Activated CD4-positive, alpha-beta T cell treated with anti-CD3 and anti-CD28 coated beads for 48 hours (primary cell): ENCODE measurements at regions not wholly inside any gene's neighbourhood (a gene's known extent, or its start where the extent isn't known, plus 50 kb on each side); places are given as distances from the start of the nearest gene placed in this dataset.

Experiments used
- DNase-seq: peaks from one replicate; pipeline ENCODE4 v3.0.0-alpha.2; 2020

DNA sequence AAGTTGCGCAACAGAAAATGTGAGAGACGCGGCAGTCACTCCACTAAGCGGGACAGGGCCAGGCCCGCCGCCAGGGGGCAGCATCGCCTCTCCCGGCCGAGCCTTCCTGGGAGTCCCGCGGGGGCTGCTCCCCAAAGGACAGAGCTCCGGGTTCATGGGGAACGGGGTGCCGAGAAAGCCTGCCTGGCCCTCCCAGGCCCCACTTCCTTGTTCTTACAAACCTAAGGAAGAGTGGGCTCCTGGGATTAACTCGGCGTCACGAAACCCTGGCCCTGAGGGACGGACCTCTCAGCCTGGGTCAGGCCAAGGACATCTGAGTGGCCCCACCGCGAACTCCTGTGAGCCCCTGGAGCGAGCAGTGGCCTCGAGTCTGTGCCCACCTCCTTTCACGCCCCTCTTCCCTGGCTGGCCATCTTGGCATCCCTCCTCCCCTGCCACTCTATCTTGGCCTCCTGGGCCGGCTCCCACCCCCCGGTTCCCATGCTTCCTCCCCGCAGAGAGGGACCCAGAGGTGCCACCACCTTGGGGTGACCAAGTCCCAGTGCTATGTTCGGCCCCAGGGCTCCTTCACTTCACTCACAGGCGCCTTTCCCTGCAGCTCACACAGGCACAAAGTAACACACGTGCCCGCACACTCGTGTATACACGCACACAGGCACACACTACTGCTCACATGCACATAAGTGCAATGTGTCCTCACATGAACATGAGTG lies 99.9 kb upstream of the FGF3 start:
- peak; percentile 85 for DNase-seq

DNA sequence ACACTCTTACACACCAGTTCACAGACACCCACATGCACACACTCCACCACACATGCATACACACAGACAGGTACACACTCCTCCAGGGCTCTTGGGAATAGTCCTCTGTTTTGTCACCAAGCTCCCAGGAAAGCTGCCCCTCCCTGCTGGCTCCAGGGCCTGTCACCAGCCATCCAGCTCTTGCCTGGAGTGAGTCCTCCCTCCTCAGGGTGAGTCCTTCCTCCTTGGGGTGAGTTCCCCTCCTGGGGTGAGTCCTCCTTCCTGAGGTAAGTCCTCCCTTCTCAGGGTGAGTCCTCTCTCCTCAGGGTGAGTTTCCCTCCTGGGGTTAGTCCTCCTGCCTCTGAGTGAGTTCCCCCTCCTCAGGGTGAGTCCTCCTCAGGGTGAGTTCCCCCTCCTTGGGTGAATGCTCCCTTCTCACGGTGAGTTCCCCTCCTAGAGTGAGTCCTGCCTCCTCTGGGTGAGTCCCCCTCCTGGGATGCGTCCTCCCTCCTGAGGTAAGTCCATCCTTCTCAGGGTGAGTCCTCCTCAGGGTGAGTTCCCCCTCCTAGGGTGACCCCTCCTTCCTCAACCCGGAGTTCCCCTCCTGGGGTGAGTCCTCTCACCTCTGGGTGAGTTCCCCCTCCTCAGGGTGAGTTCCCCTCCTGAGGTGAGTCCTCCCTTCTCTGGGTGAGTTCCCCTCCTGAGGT lies 100.6 kb upstream of the FGF3 start:
- no peak for DNase-seq

GRCh38 chr11:69920345-69921127 lies 101.3 kb upstream of the FGF3 start:
- no peak for DNase-seq

DNA sequence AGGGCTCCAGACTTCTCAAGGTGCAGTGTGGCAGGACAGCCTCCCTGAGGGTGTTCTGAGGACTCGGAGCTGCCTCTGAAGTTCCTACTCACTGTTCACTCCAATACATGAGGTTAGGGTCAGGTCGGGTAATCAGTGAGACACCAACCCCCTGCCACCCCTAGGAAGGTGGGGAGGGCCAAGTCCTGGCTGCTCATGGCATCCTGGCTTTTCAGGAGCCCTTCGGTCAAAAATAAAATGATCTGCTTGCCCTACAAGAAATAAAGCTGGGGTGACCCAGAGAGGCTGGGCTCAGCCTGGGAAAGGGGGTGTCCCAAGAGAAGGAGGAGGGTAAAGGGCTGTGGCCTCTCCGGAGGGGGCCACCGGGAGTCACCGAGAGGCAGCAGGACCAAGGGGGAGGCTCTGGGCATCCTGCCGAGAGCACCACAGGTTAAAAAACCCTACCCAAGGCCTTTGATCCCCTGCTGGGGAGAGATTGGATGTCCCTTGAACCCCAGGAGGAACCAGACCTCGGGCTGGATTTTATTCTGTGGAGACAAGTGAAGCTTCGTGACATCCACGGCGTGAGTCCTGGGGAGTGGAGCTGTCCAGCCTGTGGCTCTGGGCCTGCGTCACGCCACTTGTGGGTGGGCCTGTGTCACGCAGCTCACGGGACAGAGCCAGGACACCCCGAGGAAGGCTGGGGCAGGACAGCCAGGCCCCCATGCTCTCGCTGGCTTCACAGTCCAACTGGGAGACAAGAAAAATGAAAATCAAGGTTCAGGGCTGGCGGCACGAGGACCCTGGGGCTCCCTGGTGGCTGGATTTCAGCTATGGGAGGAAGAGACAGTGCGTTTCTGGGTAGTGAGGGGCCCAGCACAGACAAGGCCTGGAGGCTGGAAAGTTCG lies 102.2 kb upstream of the FGF3 start:
- no peak for DNase-seq

GRCh38 chr11:69922015-69922595 lies 102.9 kb upstream of the FGF3 start:
- DNase-seq = no peak

GRCh38 chr11:69922596-69923111 lies 103.4 kb upstream of the FGF3 start:
- no peak for DNase-seq

- no peak for DNase-seq
These were observed 104.0 kb upstream of the FGF3 start for GRCh38 chr11:69923196-69923595.

DNA sequence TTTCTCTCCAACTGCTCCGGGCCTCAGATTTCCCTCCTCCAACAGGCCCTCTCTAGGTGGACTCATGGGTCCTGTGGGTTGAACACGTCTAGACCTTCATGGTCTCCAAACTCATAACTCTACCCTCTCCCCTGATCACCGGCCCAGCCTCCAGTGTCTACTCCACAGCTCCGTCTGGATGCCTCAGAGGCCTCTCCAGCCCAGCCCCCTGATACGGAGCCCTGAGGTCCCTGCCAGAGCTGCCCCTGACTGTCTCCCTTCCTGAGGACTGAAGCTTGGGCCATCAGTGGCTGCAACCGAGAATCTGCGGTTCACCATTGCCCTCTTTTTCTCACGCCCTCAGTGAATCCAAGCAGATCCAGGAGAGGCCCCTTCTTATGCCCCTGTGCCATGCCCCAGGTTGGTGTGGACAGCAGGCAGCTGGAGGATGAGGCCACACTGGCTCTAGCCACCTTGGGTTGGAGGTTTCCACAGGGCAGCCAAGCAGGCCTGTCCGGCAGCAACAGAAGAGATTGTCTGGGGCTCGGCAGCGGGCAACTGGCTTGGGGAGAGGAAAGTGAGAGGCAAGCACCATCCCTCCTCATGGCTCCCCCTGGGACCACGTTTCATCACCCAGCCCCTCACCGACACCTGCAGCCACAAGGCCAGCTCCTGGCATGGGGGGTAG lies 104.6 kb upstream of the FGF3 start:
- DNase-seq = no peak

- DNase-seq = no peak
These were observed 105.3 kb upstream of the FGF3 start for GRCh38 chr11:69924308-69925161.

- DNase-seq = no peak
These were observed 106.4 kb upstream of the FGF3 start for GRCh38 chr11:69925366-69926196.

GRCh38 chr11:69926376-69927050 lies 107.3 kb upstream of the FGF3 start:
- no peak for DNase-seq

DNA sequence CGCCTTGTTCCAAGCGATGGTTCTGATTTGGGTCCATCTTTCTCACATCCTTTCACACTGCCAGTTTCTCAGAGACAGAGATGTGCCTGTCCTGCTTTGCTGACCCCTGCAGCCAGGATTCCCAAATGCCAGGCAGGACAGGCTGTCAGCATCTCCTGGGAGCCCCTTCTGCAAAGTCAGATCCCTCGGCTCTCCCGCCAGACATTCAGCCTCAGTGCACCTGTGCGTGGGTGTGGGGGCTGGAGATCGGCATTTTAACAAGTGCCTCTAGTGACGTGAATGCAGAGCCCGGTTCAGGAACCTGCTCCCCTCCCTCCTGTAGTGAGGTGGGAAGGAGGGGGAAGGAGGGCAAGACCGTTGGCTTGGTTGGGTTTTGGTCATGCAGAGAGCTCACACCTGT lies 108.9 kb upstream of the FGF3 start:
- no peak for DNase-seq

DNA sequence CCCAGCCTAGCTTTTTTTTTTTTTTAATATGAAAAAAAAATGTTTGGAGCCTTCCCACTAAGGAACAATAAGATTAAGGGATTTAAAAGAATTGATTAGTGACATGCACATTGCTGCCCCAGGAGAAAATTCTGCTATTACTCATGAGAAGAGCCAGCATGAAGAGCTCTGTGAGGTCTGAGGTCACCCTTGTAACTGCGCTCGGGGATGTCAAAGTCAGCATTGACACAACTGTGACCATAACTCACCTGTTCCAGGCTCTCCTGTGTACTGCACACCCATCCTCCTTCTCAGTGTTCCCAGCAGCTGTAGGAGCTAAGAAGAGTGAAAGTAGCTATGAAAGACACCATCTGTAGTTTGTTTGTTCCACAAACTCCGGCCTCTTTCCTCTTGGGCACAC lies 109.8 kb upstream of the FGF3 start:
- DNase-seq = no peak

DNA sequence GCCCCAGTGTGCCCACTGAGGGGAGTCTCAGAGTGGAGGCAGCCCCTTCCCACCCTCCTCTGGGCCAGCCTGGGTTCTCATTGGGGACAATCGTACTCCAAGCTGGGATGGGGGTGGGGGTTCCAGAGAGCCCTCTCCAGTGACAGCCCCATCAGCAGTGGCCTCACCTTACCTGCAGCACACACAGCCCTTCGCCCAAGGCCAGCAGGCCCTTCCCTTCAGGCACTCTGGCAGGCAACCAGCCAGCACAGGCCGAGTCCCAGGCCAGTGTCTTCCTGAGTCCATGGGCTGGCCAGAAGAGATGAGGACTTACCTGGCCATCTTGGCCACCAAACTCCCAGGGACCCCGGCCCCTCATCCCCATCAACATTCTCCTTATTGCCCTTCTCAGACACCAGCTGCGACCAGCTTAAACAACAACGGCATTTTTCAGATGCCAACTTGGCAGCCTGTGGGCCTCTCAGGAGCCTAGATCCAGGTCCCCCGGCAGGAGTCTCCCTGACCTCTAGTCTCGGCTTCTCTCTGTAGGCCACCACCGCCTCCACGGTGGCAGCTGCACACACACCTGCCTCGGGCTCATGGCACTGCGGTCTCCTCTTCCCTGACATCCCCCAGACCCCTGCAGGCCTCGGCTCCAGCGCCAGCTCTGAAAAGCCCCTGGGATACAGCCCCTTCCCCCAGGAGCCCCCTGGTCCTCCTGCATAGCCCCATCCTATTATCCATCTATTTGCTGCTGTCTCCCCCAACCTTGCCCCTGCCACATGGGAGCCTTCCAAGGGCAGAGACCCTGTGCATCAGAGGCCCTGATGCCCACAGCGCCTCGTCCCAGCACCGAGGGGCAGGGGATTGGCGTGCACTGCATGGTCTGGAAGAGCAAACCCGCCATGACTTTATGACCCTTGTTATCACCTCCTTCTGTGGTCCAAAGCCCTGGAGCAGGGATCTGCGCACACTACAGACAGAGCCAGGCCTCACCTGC lies 111.2 kb upstream of the FGF3 start:
- DNase-seq = no peak

DNA sequence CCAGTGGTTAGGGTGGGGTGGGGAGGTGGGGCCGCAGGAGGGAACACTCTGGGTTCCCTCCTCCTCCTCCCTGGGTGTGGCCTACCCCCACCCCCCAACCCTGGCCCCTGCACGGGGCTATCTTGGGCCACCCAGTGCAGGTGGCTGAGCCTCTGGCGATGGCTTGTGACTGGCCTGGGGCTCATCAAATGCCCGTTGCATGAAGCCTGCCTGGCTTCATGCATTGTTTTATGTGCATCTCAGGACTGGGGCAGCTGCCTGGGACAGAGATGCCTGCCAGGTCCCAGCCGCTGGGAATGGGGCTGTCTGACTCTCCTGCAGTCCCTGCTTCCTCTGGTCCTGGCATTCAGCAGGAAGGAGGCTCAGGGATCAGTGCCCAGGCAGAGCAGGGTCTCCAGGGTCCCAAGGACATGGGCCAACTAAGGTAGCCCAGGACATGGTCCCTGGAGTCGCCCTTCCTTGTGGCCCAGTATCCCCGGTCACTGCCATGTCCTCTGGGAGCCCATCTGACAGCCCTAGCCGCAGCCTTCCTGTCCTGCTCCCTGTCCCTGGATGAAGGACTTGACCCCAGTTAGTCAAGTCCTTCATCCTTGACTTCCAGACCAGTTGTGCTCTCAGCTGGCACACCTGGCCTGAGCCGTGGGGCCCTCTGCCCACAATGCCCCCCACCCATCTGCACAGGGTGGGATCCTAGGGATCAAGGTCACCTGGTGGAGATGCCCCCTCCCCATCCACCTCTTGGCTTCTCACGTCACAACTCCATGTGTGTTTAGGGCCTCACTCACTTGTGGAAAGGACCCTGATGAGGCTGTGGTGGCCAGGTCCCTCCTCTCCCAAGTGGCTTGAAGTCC lies 112.1 kb upstream of the FGF3 start:
- no peak for DNase-seq

GRCh38 chr11:69931994-69932910 lies 113.0 kb upstream of the FGF3 start:
- DNase-seq = no peak
